Fibroblast of lung (primary cell): ENCODE measurements at regions not wholly inside any gene's neighbourhood (a gene's known extent, or its start where the extent isn't known, plus 50 kb on each side); places are given as distances from the start of the nearest gene placed in this dataset.

Experiments used
- DNase-seq, 2 donors: peaks; one replicate each; pipeline versions ENCODE4 v3.0.0 to v3.0.0-alpha.2; 2010; ENCODE audit warnings: low read depth in 2 of 2
- H2AFZ ChIP-seq: 2 replicates; pipeline ENCODE4 v1.5.1; 2012; ENCODE audit warnings: low read length, control low read depth, inconsistent platforms
- H3K27ac ChIP-seq: 2 replicates; pipeline ENCODE4 v1.5.1; 2011; ENCODE audit warnings: low read length, control low read depth; ENCODE audit not compliant: insufficient read depth
- H3K27me3 ChIP-seq: 2 replicates; pipeline ENCODE4 v1.5.1; 2011; ENCODE audit warnings: mild to moderate bottlenecking, low read length; ENCODE audit not compliant: control insufficient read depth, insufficient read depth
- H3K36me3 ChIP-seq: 2 replicates; pipeline ENCODE4 v1.5.1; 2011; ENCODE audit warnings: low read length; ENCODE audit not compliant: control insufficient read depth, insufficient read depth
- H3K4me1 ChIP-seq: 2 replicates; pipeline ENCODE4 v1.5.1; 2011; ENCODE audit warnings: low read length; ENCODE audit not compliant: control insufficient read depth, insufficient read depth; ENCODE audit errors: extremely low read depth
- H3K4me2 ChIP-seq: 2 replicates; pipeline ENCODE4 v1.5.1; 2011; ENCODE audit warnings: low read length, control low read depth; ENCODE audit not compliant: insufficient read depth; ENCODE audit errors: extremely low read depth
- H3K4me3 ChIP-seq, 4 experiments: fragments of 200-600 bp in 1 of 4; sonication (generic) in 1 of 4; replicated peaks in 1 of 4; 2 replicates each; pipeline ENCODE4 v1.5.1; 2011 to 2016; ENCODE audit warnings: low read length in 4 of 4, low read depth in 3 of 4, mild to moderate bottlenecking in 3 of 4, control low read depth in 2 of 4, inconsistent platforms in 1 of 4, mixed read lengths in 1 of 4; ENCODE audit not compliant: insufficient read depth in 1 of 4; ENCODE audit errors: control extremely low read depth in 1 of 4
- H3K79me2 ChIP-seq: 2 replicates; pipeline ENCODE4 v1.5.1; 2012; ENCODE audit warnings: mild to moderate bottlenecking, low read length, inconsistent platforms; ENCODE audit not compliant: control insufficient read depth, insufficient read depth
- H3K9ac ChIP-seq: 2 replicates; pipeline ENCODE4 v1.5.1; 2011; ENCODE audit warnings: mild to moderate bottlenecking, low read length, control low read depth; ENCODE audit not compliant: insufficient read depth
- H3K9me3 ChIP-seq: 2 replicates; pipeline ENCODE4 v1.5.1; 2012; ENCODE audit warnings: low read depth, low read length; ENCODE audit not compliant: control insufficient read depth, insufficient read depth
- H4K20me1 ChIP-seq: 2 replicates; pipeline ENCODE4 v1.5.1; 2011; ENCODE audit warnings: low read length; ENCODE audit not compliant: control insufficient read depth, insufficient read depth; ENCODE audit errors: extremely low read depth
- EZH2 ChIP-seq: IDR thresholded peaks from 2 replicates; pipeline ENCODE4 v1.5.1; 2012; ENCODE audit warnings: low read length, control low read depth, mild to moderate bottlenecking; ENCODE audit errors: missing control alignments
- TF ChIP-seq, protein P1 (sequence below), 2 donors: IDR thresholded peaks in 1 of 2; conservative IDR thresholded peaks in 1 of 2; 1 replicate in 1 of 2; 2 replicates in 1 of 2; pipeline ENCODE4 v1.5.1; 2011 to 2012; ENCODE audit warnings: low read length in 2 of 2, control low read depth in 1 of 2, inconsistent platforms in 1 of 2, low read depth in 1 of 2, mild to moderate bottlenecking in 1 of 2

GRCh38 chr21:17196623-17197022 lies 316.2 kb upstream of the CXADR start:
- TF ChIP-seq, protein P1, sequence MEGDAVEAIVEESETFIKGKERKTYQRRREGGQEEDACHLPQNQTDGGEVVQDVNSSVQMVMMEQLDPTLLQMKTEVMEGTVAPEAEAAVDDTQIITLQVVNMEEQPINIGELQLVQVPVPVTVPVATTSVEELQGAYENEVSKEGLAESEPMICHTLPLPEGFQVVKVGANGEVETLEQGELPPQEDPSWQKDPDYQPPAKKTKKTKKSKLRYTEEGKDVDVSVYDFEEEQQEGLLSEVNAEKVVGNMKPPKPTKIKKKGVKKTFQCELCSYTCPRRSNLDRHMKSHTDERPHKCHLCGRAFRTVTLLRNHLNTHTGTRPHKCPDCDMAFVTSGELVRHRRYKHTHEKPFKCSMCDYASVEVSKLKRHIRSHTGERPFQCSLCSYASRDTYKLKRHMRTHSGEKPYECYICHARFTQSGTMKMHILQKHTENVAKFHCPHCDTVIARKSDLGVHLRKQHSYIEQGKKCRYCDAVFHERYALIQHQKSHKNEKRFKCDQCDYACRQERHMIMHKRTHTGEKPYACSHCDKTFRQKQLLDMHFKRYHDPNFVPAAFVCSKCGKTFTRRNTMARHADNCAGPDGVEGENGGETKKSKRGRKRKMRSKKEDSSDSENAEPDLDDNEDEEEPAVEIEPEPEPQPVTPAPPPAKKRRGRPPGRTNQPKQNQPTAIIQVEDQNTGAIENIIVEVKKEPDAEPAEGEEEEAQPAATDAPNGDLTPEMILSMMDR (conservative IDR thresholded peaks at IDR 0.05 in 1 of 2, IDR thresholded peaks at IDR 0.05 in 1 of 2; ENCODE audit: low read depth in 1 of 2, low read length in 2 of 2): no peak
- TF ChIP-seq EZH2: no peak
- H3K9ac ChIP-seq: no peak overlapping the region

DNA sequence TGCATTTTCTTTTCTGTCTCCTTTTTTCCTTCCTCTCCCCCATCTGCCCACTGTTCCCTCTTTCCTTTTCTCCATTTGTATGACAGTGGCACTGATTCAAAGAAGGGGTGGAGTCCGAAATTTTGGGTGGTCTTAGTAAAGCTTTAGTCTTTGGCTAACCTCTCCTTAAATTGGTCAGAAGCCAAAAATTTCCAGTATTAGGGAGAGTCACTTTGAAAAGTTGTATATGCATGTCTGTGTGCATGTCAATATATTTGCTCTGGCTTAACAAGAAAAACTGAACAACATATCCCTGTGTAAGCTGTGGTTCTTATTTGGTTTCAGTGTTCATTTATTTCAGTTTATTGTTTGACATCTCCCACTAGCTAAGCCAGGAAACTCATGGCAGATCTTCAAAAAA lies 314.8 kb upstream of the CXADR start:
- H3K36me3 ChIP-seq: no peaks in the 10 kb centered on the region
- H3K27me3 ChIP-seq: no peaks in the 10 kb centered on the region
- no peaks in the 10 kb centered on the region for H3K79me2 ChIP-seq
- H3K4me2 ChIP-seq: no peak overlapping the region
- no peak for TF ChIP-seq EZH2
- TF ChIP-seq, protein P1 (conservative IDR thresholded peaks at IDR 0.05 in 1 of 2, IDR thresholded peaks at IDR 0.05 in 1 of 2; ENCODE audit: low read depth in 1 of 2, low read length in 2 of 2): no peak
- H2AFZ ChIP-seq: no peak overlapping the region
- no peak overlapping the region for H3K27ac ChIP-seq
- DNase-seq: peak in 1 of 2 donors; percentile 18
- no peak overlapping the region for H3K9ac ChIP-seq
- H3K9me3 ChIP-seq: no peaks in the 10 kb centered on the region
- no peaks in the 10 kb centered on the region for H3K4me1 ChIP-seq
- H3K4me3 ChIP-seq: no peak overlapping the region
- H4K20me1 ChIP-seq: no peaks in the 10 kb centered on the region

More at GRCh38 chr21:17196623-17197022, 316.2 kb upstream of the CXADR start:
- Histone ChIP-seq H3K4me3 (no peak overlapping the region), H3K4me1 (no peaks in the 10 kb centered on the region), H3K27ac (no peak overlapping the region), H3K9me3 (no peaks in the 10 kb centered on the region), H3K4me2 (no peak overlapping the region), H3K27me3 (no peaks in the 10 kb centered on the region), H4K20me1 (no peaks in the 10 kb centered on the region), H3K36me3 (no peaks in the 10 kb centered on the region), H2AFZ (no peak overlapping the region), H3K79me2 (no peaks in the 10 kb centered on the region)
- peak in 1 of 2 donors; percentile 30 for DNase-seq

GRCh38 chr21:17200250-17200649 lies 312.6 kb upstream of the CXADR start:
- no peaks in the 10 kb centered on the region for H4K20me1 ChIP-seq
- H2AFZ ChIP-seq: no peak overlapping the region
- no peak overlapping the region for H3K4me3 ChIP-seq
- DNase-seq: no peak
- H3K4me2 ChIP-seq: no peak overlapping the region
- no peak overlapping the region for H3K9ac ChIP-seq
- no peaks in the 10 kb centered on the region for H3K4me1 ChIP-seq
- H3K36me3 ChIP-seq: no peaks in the 10 kb centered on the region
- no peaks in the 10 kb centered on the region for H3K9me3 ChIP-seq
- TF ChIP-seq, protein P1 (conservative IDR thresholded peaks at IDR 0.05 in 1 of 2, IDR thresholded peaks at IDR 0.05 in 1 of 2; ENCODE audit: low read depth in 1 of 2, low read length in 2 of 2): no peak
- TF ChIP-seq EZH2: no peak
- no peaks in the 10 kb centered on the region for H3K79me2 ChIP-seq
- no peak overlapping the region for H3K27ac ChIP-seq
- no peaks in the 10 kb centered on the region for H3K27me3 ChIP-seq
